Hippocampal formation (tissue), 2 donors: ENCODE measurements at regions not wholly inside any gene's neighbourhood (a gene's known extent, or its start where the extent isn't known, plus 50 kb on each side); places are given as distances from the start of the nearest gene placed in this dataset.
"Not testable (repeated sequence)": the region's sequence is repeated elsewhere in the genome, so short reads cannot be mapped to it uniquely, and the experiment has no call there.

Experiments used
- DNase-seq, 2 donors: peaks; one replicate each; lab custom pipeline; 2025; lab: John Stamatoyannopoulos, UW

GRCh38 chr12:97984974-97985580 lies 522.5 kb downstream of the RMST start:
- peak in 1 of 2 donors; percentile 3 for DNase-seq

- no peak for DNase-seq
These were observed 523.2 kb downstream of the RMST start for GRCh38 chr12:97985834-97986233.

GRCh38 chr12:97988588-97988987 lies 526.0 kb downstream of the RMST start:
- DNase-seq = not testable (repeated sequence)

GRCh38 chr12:97989366-97989940 lies 525.9 kb upstream of the TMPO start:
- no peak for DNase-seq

- no peak for DNase-seq
These were observed 520.5 kb upstream of the TMPO start for GRCh38 chr12:97994746-97995484.

- no peak for DNase-seq
These were observed 519.8 kb upstream of the TMPO start for GRCh38 chr12:97995559-97995958.

- DNase-seq = no peak
These were observed 514.0 kb upstream of the TMPO start for GRCh38 chr12:98001430-98001829.

- peak; percentile 3 to 16 for DNase-seq
These were observed 512.4 kb upstream of the TMPO start for GRCh38 chr12:98002887-98003493.

GRCh38 chr12:98007963-98008362 lies 507.4 kb upstream of the TMPO start:
- no peak for DNase-seq

- DNase-seq = no peak
These were observed 501.8 kb upstream of the TMPO start for GRCh38 chr12:98013560-98013959.

GRCh38 chr12:98018836-98019235 lies 496.6 kb upstream of the TMPO start:
- DNase-seq = no peak

- DNase-seq = no peak
These were observed 495.0 kb upstream of the TMPO start for GRCh38 chr12:98020376-98020775.

GRCh38 chr12:98022961-98023360 lies 492.4 kb upstream of the TMPO start:
- DNase-seq = no peak

GRCh38 chr12:98037401-98038140 lies 477.8 kb upstream of the TMPO start:
- DNase-seq = no peak

- DNase-seq = no peak
These were observed 472.7 kb upstream of the TMPO start for GRCh38 chr12:98042668-98043067.

GRCh38 chr12:98045395-98045794 lies 470.0 kb upstream of the TMPO start:
- DNase-seq = no peak

GRCh38 chr12:98048326-98048725 lies 467.1 kb upstream of the TMPO start:
- DNase-seq = no peak

- no peak for DNase-seq
These were observed 462.2 kb upstream of the TMPO start for GRCh38 chr12:98053202-98053601.

- no peak for DNase-seq
These were observed 457.7 kb upstream of the TMPO start for GRCh38 chr12:98057701-98058100.

GRCh38 chr12:98058213-98058612 lies 457.2 kb upstream of the TMPO start:
- DNase-seq = no peak

GRCh38 chr12:98058838-98059237 lies 456.6 kb upstream of the TMPO start:
- DNase-seq = no peak

GRCh38 chr12:98059659-98060343 lies 455.6 kb upstream of the TMPO start:
- no peak for DNase-seq
